ENCODE measurements at regions not wholly inside any gene's neighbourhood (a gene's known extent, or its start where the extent isn't known, plus 50 kb on each side); places are given as distances from the start of the nearest gene placed in this dataset.

GRCh38 chrX:23504895-23505294 lies 162.4 kb upstream of the PRDX4 start:
- Histone ChIP-seq H2AFZ (ENCODE audit: low read depth) (no peak overlapping the region), H4K20me1 (ENCODE audit: insufficient read depth) (no peaks in the 10 kb centered on the region), H3K4me1 (ENCODE audit: low read depth, poor library complexity, severe bottlenecking) (no peaks in the 10 kb centered on the region), H3K9ac (no peak overlapping the region), H3K27ac (no peak overlapping the region), H3K79me2 (ENCODE audit: insufficient read depth, low read depth) (no peaks in the 10 kb centered on the region), H3K4me3 (IDR thresholded peaks at IDR 0.05; ENCODE audit: insufficient read depth, low read depth, low read length) (no peak overlapping the region), H3K4me2 (no peak overlapping the region), H3K27me3 (ENCODE audit: insufficient read depth, low read depth) (no peaks in the 10 kb centered on the region), H3K36me3 (ENCODE audit: insufficient read depth) (no peaks in the 10 kb centered on the region)
- TF ChIP-seq CTCF (conservative IDR thresholded peaks at IDR 0.05; ENCODE audit: low read depth, low read length), result no peak

DNA sequence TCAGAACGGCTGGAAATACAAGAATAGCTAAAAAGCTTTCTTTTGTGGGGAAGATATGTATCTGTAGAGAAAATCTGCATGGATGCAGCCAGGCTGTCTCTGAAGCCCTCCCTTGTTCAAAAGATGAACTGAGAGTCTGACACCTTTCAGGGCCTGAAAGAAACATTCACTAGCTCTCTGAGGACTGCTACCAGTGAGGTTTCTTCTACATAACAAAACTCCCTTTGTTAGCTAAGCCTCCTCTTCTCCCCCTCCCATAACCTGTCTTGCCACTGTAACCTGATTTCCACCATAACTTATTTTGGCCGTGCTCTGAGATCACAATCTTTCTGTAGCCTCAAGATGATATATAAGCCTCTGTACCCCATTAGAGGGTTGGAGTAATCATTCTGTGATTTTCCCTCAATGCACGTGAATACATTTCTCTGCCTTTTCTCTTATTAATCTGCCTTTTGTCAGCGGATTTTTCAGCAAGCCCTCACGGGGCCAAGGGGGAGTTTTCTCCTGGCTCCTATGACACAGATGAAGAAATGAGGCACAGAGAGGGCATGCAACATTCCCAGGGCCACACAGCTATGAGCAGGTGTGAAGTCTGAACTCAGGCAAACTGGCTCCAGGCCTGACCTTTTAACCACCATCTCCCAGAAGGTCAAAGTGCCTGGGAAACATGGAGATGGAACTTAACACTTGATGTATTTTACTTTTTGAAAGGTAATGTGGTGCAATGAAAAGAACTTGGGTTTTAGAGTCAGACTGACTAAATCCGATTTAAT lies 161.6 kb upstream of the PRDX4 start:
- no peak overlapping the region for H3K9ac ChIP-seq
- H3K79me2 ChIP-seq (ENCODE audit: insufficient read depth, low read depth), result no peaks in the 10 kb centered on the region
- no peaks in the 10 kb centered on the region for H3K36me3 ChIP-seq (ENCODE audit: insufficient read depth)
- no peak overlapping the region for H3K4me3 ChIP-seq (IDR thresholded peaks at IDR 0.05; ENCODE audit: insufficient read depth, low read depth, low read length)
- H3K27ac ChIP-seq, result no peak overlapping the region
- no peak overlapping the region for H2AFZ ChIP-seq (ENCODE audit: low read depth)
- H3K4me1 ChIP-seq (ENCODE audit: low read depth, poor library complexity, severe bottlenecking), result no peaks in the 10 kb centered on the region
- no peak overlapping the region for H3K4me2 ChIP-seq
- H4K20me1 ChIP-seq (ENCODE audit: insufficient read depth), result no peaks in the 10 kb centered on the region
- TF ChIP-seq CTCF (conservative IDR thresholded peaks at IDR 0.05; ENCODE audit: low read depth, low read length), result no peak
- H3K27me3 ChIP-seq (ENCODE audit: insufficient read depth, low read depth), result no peaks in the 10 kb centered on the region

GRCh38 chrX:23509256-23509655 lies 158.0 kb upstream of the PRDX4 start:
- Histone ChIP-seq H3K36me3 (ENCODE audit: insufficient read depth) (no peaks in the 10 kb centered on the region), H3K4me3 (IDR thresholded peaks at IDR 0.05; ENCODE audit: insufficient read depth, low read depth, low read length) (no peak overlapping the region), H3K4me2 (no peak overlapping the region), H3K27ac (no peak overlapping the region), H3K27me3 (ENCODE audit: insufficient read depth, low read depth) (no peaks in the 10 kb centered on the region), H3K79me2 (ENCODE audit: insufficient read depth, low read depth) (no peaks in the 10 kb centered on the region), H3K4me1 (ENCODE audit: low read depth, poor library complexity, severe bottlenecking) (no peaks in the 10 kb centered on the region), H2AFZ (ENCODE audit: low read depth) (no peak overlapping the region), H3K9ac (no peak overlapping the region), H4K20me1 (ENCODE audit: insufficient read depth) (no peaks in the 10 kb centered on the region)
- TF ChIP-seq CTCF (conservative IDR thresholded peaks at IDR 0.05; ENCODE audit: low read depth, low read length), result no peak

DNA sequence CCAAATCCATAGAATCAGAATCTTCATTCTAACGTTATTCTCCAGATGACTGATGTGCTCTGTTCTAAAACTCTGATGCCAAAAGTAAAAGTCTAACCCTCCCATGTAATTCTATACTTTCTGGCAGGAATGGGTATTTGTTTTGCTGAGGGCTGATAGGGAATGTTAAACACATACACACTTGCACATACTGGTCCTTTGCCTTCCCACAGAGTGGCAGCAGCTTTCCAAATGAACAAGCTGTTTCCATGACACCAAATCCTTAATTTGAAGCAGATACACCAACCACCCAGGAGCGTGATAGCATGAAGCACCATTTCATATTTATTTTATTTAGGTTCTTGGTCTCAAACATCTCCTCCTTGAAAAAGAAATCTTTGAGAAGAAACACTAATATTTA lies 155.5 kb upstream of the PRDX4 start:
- no peak overlapping the region for H2AFZ ChIP-seq (ENCODE audit: low read depth)
- H3K79me2 ChIP-seq (ENCODE audit: insufficient read depth, low read depth), result no peaks in the 10 kb centered on the region
- H3K4me3 ChIP-seq (IDR thresholded peaks at IDR 0.05; ENCODE audit: insufficient read depth, low read depth, low read length), result no peak overlapping the region
- H3K27ac ChIP-seq, result no peak overlapping the region
- no peaks in the 10 kb centered on the region for H3K27me3 ChIP-seq (ENCODE audit: insufficient read depth, low read depth)
- no peak for TF ChIP-seq CTCF (conservative IDR thresholded peaks at IDR 0.05; ENCODE audit: low read depth, low read length)
- H3K9ac ChIP-seq, result no peak overlapping the region
- no peaks in the 10 kb centered on the region for H4K20me1 ChIP-seq (ENCODE audit: insufficient read depth)
- H3K4me2 ChIP-seq, result no peak overlapping the region
- H3K4me1 ChIP-seq (ENCODE audit: low read depth, poor library complexity, severe bottlenecking), result no peaks in the 10 kb centered on the region
- no peaks in the 10 kb centered on the region for H3K36me3 ChIP-seq (ENCODE audit: insufficient read depth)
